ENCODE measurements at regions not wholly inside any gene's neighbourhood (a gene's known extent, or its start where the extent isn't known, plus 50 kb on each side); places are given as distances from the start of the nearest gene placed in this dataset.

DNA sequence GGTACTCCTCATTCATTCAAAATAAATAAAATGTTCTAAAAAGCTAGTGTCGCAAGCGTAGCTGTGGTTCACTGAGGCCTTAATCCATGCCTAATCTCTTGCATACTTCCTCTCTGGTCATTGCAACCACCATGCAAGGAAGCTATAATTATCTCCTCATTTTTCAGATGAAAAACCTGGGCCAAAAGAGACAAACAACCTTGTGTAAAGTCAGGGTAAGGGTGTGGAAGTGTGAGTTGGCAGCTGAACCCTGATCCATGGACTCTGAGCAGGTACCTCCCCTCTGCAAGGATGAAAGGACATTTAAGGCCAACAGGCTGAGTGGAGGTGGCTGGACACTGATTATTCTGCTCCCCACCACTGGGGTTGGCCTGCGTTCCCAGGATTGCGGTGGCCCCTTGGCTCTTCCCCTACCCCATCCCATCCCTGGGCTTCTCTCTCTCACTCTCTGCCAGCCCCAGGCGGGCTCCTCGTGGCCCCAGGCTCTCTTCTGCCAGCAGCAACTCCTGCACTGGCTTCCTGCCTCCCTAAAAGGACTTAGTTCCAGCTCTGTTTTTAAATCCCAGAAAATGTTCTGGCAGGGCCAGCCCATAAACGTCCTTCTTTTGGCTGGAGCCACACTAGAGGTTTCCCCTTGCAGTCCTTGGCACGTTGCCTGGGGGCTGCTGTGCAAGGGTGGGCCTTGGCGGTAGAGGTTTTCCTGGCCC lies 72.0 kb upstream of the AFF3 start:
- TF ChIP-seq, protein P1, sequence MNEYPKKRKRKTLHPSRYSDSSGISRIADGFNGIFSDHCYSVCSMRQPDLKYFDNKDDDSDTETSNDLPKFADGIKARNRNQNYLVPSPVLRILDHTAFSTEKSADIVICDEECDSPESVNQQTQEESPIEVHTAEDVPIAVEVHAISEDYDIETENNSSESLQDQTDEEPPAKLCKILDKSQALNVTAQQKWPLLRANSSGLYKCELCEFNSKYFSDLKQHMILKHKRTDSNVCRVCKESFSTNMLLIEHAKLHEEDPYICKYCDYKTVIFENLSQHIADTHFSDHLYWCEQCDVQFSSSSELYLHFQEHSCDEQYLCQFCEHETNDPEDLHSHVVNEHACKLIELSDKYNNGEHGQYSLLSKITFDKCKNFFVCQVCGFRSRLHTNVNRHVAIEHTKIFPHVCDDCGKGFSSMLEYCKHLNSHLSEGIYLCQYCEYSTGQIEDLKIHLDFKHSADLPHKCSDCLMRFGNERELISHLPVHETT (CRISPR knock-in tag; conservative IDR thresholded peaks at IDR 0.05), result no peak
- no peak for TF ChIP-seq GZF1 (CRISPR knock-in tag; IDR thresholded peaks at IDR 0.05)
- no peak for TF ChIP-seq GABPB1 (CRISPR knock-in tag; IDR thresholded peaks at IDR 0.05)
- TF ChIP-seq POLR2AphosphoS5 (IDR thresholded peaks at IDR 0.05; ENCODE audit: low read depth, low read length), result no peak
- TF ChIP-seq SRSF9 (IDR thresholded peaks at IDR 0.05; ENCODE audit: borderline replicate concordance, insufficient read depth, low read depth, low read length, poor library complexity, severe bottlenecking), result no peak
- no peak for TF ChIP-seq MTA1 (CRISPR knock-in tag; IDR thresholded peaks at IDR 0.05; ENCODE audit: borderline replicate concordance)
- TF ChIP-seq ZNF772 (CRISPR knock-in tag; IDR thresholded peaks at IDR 0.05), result no peak

Data from HepG2 (cell line).